Testis (tissue), 2 donors: ENCODE measurements at regions not wholly inside any gene's neighbourhood (a gene's known extent, or its start where the extent isn't known, plus 50 kb on each side); places are given as distances from the start of the nearest gene placed in this dataset.

Source experiments
- DNase-seq: peaks from one replicate; pipeline ENCODE4 v3.0.0-alpha.2; 2019
- H3K27ac ChIP-seq, 2 donors: fragments of 200-600 bp; sonication (generic); one replicate each; pipeline ENCODE4 v1.5.1; 2019
- H3K27me3 ChIP-seq: fragments of 200-600 bp; sonication (generic); one replicate; pipeline ENCODE4 v1.5.1; 2019
- H3K36me3 ChIP-seq: fragments of 200-600 bp; sonication (generic); one replicate; pipeline ENCODE4 v1.5.1; 2017; ENCODE audit warnings: low read depth; ENCODE audit errors: missing control alignments
- H3K4me1 ChIP-seq: fragments of 200-600 bp; sonication (generic); one replicate; pipeline ENCODE4 v1.5.1; 2019
- H3K4me3 ChIP-seq, 2 donors: fragments of 200-600 bp; sonication (generic); one replicate each; pipeline ENCODE4 v1.5.1; 2017 to 2019
- H3K9me3 ChIP-seq: fragments of 200-600 bp; sonication (generic); one replicate; pipeline ENCODE4 v1.5.1; 2017
- POLR2A ChIP-seq: fragments of 450-650 bp; IDR thresholded peaks from one replicate; pipeline ENCODE4 v1.6.1; 2017; ENCODE audit warnings: antibody characterized with exemption, mild to moderate bottlenecking, moderate library complexity
- WGBS, 2 donors: methylation state at CpG; one replicate each; pipeline ENCODE4 v1.1.5; 2018; 5-methylcytosine and 5-hydroxymethylcytosine counted together
- intact Hi-C: fragments of 100-400 bp; cut with DNase I; formaldehyde crosslinking; loops from one replicate; pipeline ENCODE4 v1.15.1; 2023; ENCODE audit warnings: low total_unique reads
- TF ChIP-seq, protein P1 (sequence below), 3 experiments: fragments of 450-650 bp in 2 of 3; fragments of 200-600 bp in 1 of 3; sonication (generic) in 1 of 3; IDR thresholded peaks; one replicate each; pipeline ENCODE4 v1.5.1; 2016 to 2019; ENCODE audit warnings: antibody characterized with exemption in 3 of 3, mild to moderate bottlenecking in 2 of 3, moderate library complexity in 1 of 3

GRCh38 chr3:124424396-124424795, 305.9 kb upstream of the UMPS start:
- H3K27me3 ChIP-seq = no peaks in the 10 kb centered on the region
- no peak overlapping the region for H3K27ac ChIP-seq
- 82 to 88% methylated on average over 2 of the region's 2 CpGs for WGBS, 2 donors
- no peak for DNase-seq
- H3K4me3 ChIP-seq = no peak overlapping the region
- H3K9me3 ChIP-seq = no peaks in the 10 kb centered on the region
- H3K4me1 ChIP-seq = peaks cover 15% of the 10 kb centered on the region
- intact Hi-C loops = no loop called here
- TF ChIP-seq, protein P1, sequence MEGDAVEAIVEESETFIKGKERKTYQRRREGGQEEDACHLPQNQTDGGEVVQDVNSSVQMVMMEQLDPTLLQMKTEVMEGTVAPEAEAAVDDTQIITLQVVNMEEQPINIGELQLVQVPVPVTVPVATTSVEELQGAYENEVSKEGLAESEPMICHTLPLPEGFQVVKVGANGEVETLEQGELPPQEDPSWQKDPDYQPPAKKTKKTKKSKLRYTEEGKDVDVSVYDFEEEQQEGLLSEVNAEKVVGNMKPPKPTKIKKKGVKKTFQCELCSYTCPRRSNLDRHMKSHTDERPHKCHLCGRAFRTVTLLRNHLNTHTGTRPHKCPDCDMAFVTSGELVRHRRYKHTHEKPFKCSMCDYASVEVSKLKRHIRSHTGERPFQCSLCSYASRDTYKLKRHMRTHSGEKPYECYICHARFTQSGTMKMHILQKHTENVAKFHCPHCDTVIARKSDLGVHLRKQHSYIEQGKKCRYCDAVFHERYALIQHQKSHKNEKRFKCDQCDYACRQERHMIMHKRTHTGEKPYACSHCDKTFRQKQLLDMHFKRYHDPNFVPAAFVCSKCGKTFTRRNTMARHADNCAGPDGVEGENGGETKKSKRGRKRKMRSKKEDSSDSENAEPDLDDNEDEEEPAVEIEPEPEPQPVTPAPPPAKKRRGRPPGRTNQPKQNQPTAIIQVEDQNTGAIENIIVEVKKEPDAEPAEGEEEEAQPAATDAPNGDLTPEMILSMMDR (IDR thresholded peaks at IDR 0.05) = no peak
- TF ChIP-seq POLR2A = no peak
- no peaks in the 10 kb centered on the region for H3K36me3 ChIP-seq

- no peak overlapping the region for H3K27ac ChIP-seq
- no peaks in the 10 kb centered on the region for H3K27me3 ChIP-seq
- 90% methylated on average over 6 of the region's 6 CpGs for WGBS, 2 donors
- no peak for DNase-seq
- H3K4me1 ChIP-seq = peaks cover under 1% of the 10 kb centered on the region
- TF ChIP-seq, protein P1 (IDR thresholded peaks at IDR 0.05) = no peak
- TF ChIP-seq POLR2A = no peak
- intact Hi-C loops = no loop called here
- H3K36me3 ChIP-seq = no peaks in the 10 kb centered on the region
- H3K9me3 ChIP-seq = no peaks in the 10 kb centered on the region
- H3K4me3 ChIP-seq = no peak overlapping the region
Observed at GRCh38 chr3:124425972-124426371, 304.3 kb upstream of the UMPS start.

GRCh38 chr3:124428372-124429128, 301.7 kb upstream of the UMPS start:
- TF ChIP-seq, protein P1 (IDR thresholded peaks at IDR 0.05) = no peak
- TF ChIP-seq POLR2A = no peak

DNA sequence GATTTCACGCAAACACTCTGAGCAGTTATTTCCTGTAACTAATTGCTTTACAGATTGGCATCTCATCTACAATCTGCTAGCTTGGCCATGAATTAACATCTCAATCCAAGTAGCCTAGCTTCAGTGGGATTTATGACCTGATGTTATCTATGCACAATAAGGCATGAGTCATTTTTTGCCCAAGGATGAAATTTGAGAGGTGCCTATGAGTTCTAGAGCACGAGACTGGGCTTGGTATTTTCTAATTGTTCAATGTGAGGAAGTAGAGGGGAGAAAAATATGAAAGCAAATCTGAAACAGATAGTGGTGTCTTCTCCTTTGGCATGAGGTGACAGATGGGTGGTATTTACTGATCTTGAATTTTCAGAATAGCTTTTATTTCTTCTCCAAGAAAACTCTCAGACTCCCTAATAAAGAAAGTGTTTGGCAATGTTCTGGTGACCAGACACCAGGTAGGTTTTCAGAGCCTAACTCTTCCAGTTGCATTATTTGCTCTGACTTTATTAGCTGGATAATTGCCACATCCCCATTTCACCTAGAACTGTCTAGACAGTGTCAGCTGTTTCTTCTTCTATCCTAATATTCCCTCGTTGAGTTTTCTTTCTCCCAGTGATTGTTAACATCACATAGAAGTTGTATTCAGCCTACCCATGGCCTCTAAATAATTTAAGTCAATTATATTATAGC, 301.0 kb upstream of the UMPS start:
- Histone ChIP-seq H3K27me3 (no peaks in the 10 kb centered on the region), H3K36me3 (no peaks in the 10 kb centered on the region), H3K9me3 (no peaks in the 10 kb centered on the region), H3K4me3 (no peak overlapping the region), H3K4me1 (no peaks in the 10 kb centered on the region), H3K27ac (no peak overlapping the region)
- no peak for DNase-seq
- TF ChIP-seq POLR2A = no peak
- TF ChIP-seq, protein P1 (IDR thresholded peaks at IDR 0.05) = no peak
- 65 to 74% methylated on average over 3 of the region's 3 CpGs for WGBS, 2 donors
- intact Hi-C loops = no loop called here

More at GRCh38 chr3:124428372-124429128, 301.7 kb upstream of the UMPS start:
- H3K4me1 ChIP-seq = no peaks in the 10 kb centered on the region
- no peak overlapping the region for H3K4me3 ChIP-seq
- no peaks in the 10 kb centered on the region for H3K9me3 ChIP-seq
- no peaks in the 10 kb centered on the region for H3K27me3 ChIP-seq
- intact Hi-C loops = no loop called here
- H3K27ac ChIP-seq = no peak overlapping the region
- H3K36me3 ChIP-seq = no peaks in the 10 kb centered on the region
- no peak for DNase-seq
